ENCODE measurements at regions not wholly inside any gene's neighbourhood (a gene's known extent, or its start where the extent isn't known, plus 50 kb on each side); places are given as distances from the start of the nearest gene placed in this dataset.

DNA sequence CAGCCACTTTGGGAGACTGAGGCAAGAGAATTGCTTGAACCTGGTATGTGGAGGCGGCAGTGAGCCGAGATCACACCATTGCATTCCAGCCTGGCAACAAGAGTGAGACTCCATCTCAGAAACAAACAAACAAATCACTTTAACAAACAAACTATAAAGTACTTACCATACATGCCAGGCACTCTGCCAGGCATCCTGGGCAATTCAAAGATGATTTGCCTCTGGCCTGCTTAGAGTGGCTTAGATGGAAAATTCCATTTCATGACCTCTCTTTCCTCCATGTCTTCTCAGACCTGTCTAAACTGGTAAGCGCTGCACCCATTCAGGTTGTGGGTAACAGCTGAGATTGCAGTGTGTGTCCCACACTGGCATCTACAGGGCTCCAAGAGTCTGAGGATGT, 273.2 kb downstream of the BCL2 start:
- POLR2A ChIA-PET (ENCODE audit: low non-redundant PET): no interaction called here
- DNase-seq (ENCODE audit: low spot score): no peak
- TF ChIP-seq, protein P1, sequence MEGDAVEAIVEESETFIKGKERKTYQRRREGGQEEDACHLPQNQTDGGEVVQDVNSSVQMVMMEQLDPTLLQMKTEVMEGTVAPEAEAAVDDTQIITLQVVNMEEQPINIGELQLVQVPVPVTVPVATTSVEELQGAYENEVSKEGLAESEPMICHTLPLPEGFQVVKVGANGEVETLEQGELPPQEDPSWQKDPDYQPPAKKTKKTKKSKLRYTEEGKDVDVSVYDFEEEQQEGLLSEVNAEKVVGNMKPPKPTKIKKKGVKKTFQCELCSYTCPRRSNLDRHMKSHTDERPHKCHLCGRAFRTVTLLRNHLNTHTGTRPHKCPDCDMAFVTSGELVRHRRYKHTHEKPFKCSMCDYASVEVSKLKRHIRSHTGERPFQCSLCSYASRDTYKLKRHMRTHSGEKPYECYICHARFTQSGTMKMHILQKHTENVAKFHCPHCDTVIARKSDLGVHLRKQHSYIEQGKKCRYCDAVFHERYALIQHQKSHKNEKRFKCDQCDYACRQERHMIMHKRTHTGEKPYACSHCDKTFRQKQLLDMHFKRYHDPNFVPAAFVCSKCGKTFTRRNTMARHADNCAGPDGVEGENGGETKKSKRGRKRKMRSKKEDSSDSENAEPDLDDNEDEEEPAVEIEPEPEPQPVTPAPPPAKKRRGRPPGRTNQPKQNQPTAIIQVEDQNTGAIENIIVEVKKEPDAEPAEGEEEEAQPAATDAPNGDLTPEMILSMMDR (conservative IDR thresholded peaks at IDR 0.05; ENCODE audit: low read depth): no peak
- CTCF ChIA-PET: no interaction called here
- no peak overlapping the region for H3K27ac ChIP-seq

DNA sequence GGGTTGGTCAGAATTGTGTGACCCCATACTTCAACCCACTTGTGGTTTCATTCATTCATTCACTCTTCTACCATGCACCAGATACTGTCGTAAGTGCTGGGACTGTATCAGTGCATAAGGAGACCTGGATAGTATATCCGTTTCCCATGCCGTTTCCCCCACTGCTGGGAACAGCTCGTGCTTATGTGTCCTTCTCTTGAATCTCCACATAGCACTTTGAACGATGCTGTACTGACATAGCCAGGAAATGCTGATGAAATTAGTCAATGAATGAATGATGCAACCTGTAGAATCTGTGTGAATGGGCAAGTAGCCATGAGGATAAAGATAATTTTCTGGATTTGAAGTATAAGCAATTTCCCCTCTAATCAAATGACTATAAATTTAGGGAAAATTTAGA, 276.1 kb downstream of the BCL2 start:
- ChIA-PET CTCF (interaction anchor here (0.6 kb wide), 1 partner anchor 174 kb away, joined by 5 read pairs; no protein-coding TSS in a partner anchor), POLR2A (ENCODE audit: low non-redundant PET) (no interaction called here)
- peak; percentile 13 for DNase-seq (ENCODE audit: low spot score)
- TF ChIP-seq, protein P1 (conservative IDR thresholded peaks at IDR 0.05; ENCODE audit: low read depth): no peak
- H3K27ac ChIP-seq: no peak overlapping the region

DNA sequence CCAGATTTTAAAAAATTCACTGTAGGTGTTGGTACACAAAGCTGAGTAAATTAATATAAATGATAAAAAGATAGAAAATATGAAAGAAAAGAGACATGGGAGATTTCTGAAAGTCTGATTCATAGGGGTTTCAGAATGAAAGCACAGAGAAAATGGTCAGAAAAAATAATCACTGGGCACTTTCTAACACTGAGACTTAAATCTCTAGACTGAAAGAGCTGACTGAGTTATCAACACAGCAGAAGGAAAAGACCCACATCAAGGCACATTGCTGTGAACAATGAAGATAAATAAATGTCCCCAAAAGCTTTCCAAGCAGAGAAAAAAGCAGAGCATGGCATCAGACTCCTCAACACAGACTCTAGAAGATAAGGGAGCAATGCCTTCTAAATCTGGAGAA, 277.2 kb downstream of the BCL2 start:
- TF ChIP-seq, protein P1 (conservative IDR thresholded peaks at IDR 0.05; ENCODE audit: low read depth): no peak
- CTCF ChIA-PET: interaction anchor here (0.6 kb wide), 1 partner anchor 17 kb away, joined by 3 read pairs; no protein-coding TSS in a partner anchor
- no peak for DNase-seq (ENCODE audit: low spot score)
- POLR2A ChIA-PET (ENCODE audit: low non-redundant PET): no interaction called here
- no peak overlapping the region for H3K27ac ChIP-seq

DNA sequence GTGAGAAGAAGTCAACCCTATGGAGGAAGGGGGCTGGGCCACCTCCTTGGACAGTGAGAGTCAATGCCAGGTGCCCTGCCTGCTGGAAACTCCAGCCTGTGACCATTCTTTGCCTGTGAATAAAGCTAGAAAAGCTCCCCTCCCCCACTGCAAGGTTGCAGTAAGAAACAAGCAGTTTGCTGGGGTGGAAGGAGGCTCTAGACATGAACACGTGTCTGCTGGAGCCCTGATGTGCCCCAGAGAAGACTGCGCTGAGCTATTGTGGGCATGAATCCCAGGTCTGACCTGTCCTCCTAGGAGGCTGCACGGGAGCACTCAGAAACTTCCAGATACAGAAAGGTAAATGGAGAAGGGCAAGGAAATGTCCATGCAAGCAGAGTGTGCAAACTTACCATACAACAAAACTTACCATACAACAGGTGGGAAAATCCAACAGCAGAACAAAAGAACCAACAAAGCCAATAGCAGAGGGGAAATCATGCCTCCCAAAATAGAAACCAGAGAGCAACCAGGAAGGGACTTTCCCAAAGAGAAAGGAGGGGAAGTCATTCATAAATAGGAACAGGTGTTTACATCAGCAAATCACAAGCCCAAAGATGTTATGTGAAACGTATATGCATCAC, 278.7 kb downstream of the BCL2 start:
- DNase-seq (ENCODE audit: low spot score): no peak
- H3K27ac ChIP-seq: no peak overlapping the region
- CTCF ChIA-PET: no interaction called here
- POLR2A ChIA-PET (ENCODE audit: low non-redundant PET): no interaction called here
- TF ChIP-seq, protein P1 (conservative IDR thresholded peaks at IDR 0.05; ENCODE audit: low read depth): no peak

DNA sequence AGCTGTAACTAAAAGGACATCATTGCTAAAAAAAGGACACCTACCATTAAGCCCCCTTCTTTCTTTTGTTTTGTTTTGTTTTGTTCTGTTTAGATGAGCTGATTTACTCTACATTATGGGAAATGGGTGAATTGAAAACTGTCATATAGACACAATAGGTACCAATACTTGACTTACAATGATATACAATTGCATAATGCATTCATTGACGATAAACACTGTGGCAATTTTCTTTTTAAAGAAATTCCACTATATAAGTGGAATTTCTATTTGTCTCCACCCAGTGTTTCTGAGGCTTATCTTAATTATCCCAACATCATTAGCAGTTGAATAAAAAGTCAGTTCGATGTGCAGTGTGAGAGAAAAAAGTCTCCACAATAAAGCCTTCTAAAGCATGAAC, 282.1 kb downstream of the BCL2 start:
- POLR2A ChIA-PET (ENCODE audit: low non-redundant PET): no interaction called here

DNA sequence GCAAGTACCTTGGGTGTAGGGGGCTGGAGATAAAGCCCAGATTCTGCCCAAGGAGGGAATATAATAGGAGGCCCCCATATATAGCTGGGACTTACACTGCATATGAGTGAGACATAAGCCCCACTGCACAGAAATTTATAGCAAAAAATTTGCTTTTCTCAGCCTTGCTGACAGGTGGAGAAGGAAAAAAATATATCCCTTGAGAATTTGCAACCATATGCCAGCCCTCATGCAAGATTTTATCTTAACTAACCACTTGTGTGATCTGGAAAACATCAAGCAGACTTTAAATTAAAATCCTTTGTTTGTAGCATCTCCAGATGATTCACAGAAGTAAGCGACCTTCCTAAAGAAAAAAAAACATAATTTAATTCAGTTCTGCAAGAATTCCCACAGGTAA, 288.2 kb downstream of the BCL2 start:
- H3K27ac ChIP-seq: no peak overlapping the region
- TF ChIP-seq, protein P1 (conservative IDR thresholded peaks at IDR 0.05; ENCODE audit: low read depth): no peak
- CTCF ChIA-PET: interaction anchor here (0.7 to 1.0 kb wide), 2 partner anchors 9 to 21 kb away, joined by 3 to 6 read pairs; no protein-coding TSS in a partner anchor
- POLR2A ChIA-PET (ENCODE audit: low non-redundant PET): no interaction called here
- no peak for DNase-seq (ENCODE audit: low spot score)

More for the DNA sequence above, 282.1 kb downstream of the BCL2 start:
- H3K27ac ChIP-seq: no peak overlapping the region
- no peak for DNase-seq (ENCODE audit: low spot score)
- TF ChIP-seq, protein P1 (conservative IDR thresholded peaks at IDR 0.05; ENCODE audit: low read depth): no peak
- CTCF ChIA-PET: no interaction called here

All from RWPE1 (cell line).